ENCODE measurements at regions not wholly inside any gene's neighbourhood (a gene's known extent, or its start where the extent isn't known, plus 50 kb on each side); places are given as distances from the start of the nearest gene placed in this dataset.
A peak's percentile ranks its signal among the peaks of the same experiment; 100 is the strongest.

DNA sequence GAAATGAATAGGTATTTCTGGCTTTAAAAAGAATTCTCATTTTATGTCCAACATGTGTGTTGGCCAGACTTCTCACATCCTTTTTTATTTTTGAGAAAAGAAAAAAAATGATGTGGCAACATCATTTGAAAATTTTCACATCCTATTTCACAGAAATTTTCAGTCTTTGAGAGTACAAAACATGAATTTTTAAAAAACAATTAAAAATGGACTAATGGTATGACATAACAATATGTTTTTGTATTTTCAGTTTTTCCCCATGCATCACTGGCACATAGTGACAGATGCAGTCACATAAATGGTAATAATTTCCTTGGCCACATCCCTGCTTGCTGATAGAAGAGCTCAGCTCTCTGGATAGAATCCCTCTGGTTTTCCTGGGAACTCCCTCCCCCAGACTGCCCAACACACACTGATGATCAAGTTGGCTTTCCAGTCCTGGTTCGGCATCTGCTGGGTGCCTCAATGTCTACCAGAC is 188.5 kb upstream of the AGR3 start:
- ATAC-seq (ENCODE audit: low FRiP score in 2 of 2) (peak in 1 of 2 donors; percentile 47), DNase-seq (no peak)
- WGBS, 2 donors, result 79 to 82% methylated on average over 1 of the region's 1 CpG
- H3K4me3 ChIP-seq, result no peak overlapping the region
- H3K27me3 ChIP-seq, result no peaks in the 10 kb centered on the region
- H3K27ac ChIP-seq, result no peak overlapping the region
- no peaks in the 10 kb centered on the region for H3K4me1 ChIP-seq
- H3K9me3 ChIP-seq, result no peaks in the 10 kb centered on the region
- no peak for TF ChIP-seq POLR2AphosphoS5 (IDR thresholded peaks at IDR 0.05)
- no peak for TF ChIP-seq EP300 (IDR thresholded peaks at IDR 0.05)
- TF ChIP-seq POLR2A (IDR thresholded peaks at IDR 0.05), result no peak
- TF ChIP-seq, protein P1, sequence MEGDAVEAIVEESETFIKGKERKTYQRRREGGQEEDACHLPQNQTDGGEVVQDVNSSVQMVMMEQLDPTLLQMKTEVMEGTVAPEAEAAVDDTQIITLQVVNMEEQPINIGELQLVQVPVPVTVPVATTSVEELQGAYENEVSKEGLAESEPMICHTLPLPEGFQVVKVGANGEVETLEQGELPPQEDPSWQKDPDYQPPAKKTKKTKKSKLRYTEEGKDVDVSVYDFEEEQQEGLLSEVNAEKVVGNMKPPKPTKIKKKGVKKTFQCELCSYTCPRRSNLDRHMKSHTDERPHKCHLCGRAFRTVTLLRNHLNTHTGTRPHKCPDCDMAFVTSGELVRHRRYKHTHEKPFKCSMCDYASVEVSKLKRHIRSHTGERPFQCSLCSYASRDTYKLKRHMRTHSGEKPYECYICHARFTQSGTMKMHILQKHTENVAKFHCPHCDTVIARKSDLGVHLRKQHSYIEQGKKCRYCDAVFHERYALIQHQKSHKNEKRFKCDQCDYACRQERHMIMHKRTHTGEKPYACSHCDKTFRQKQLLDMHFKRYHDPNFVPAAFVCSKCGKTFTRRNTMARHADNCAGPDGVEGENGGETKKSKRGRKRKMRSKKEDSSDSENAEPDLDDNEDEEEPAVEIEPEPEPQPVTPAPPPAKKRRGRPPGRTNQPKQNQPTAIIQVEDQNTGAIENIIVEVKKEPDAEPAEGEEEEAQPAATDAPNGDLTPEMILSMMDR (IDR thresholded peaks at IDR 0.05), result no peak
- no peaks in the 10 kb centered on the region for H3K36me3 ChIP-seq

DNA sequence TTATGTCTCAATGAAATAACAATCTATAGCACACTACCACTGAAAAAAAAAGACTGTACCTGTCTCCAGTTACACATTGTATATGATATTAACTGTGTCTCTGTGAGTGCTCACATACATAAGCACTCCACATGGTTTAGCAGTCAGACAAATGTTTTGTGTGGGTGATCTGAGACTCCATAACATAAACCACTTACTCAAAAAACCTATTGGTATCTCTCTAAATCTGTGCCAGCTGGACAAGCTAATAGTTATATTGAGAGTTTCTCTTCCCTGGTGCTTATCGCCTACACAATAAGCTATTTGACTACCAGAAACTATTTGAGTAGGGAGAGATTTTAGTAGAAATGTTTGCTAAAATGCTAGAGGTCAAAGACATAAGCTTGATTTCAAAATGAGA is 190.1 kb upstream of the AGR3 start:
- Histone ChIP-seq H3K4me3 (no peak overlapping the region), H3K9me3 (no peaks in the 10 kb centered on the region), H3K36me3 (no peaks in the 10 kb centered on the region), H3K27ac (no peak overlapping the region), H3K27me3 (no peaks in the 10 kb centered on the region), H3K4me1 (no peaks in the 10 kb centered on the region)
- no peak for TF ChIP-seq EP300 (IDR thresholded peaks at IDR 0.05)
- TF ChIP-seq POLR2A (IDR thresholded peaks at IDR 0.05), result no peak
- TF ChIP-seq, protein P1 (IDR thresholded peaks at IDR 0.05), result no peak
- TF ChIP-seq POLR2AphosphoS5 (IDR thresholded peaks at IDR 0.05), result no peak
- no peak for ATAC-seq (ENCODE audit: low FRiP score in 2 of 2)
- 47 to 61% methylated on average over 1 of the region's 1 CpG for WGBS, 2 donors
- no peak for DNase-seq

DNA sequence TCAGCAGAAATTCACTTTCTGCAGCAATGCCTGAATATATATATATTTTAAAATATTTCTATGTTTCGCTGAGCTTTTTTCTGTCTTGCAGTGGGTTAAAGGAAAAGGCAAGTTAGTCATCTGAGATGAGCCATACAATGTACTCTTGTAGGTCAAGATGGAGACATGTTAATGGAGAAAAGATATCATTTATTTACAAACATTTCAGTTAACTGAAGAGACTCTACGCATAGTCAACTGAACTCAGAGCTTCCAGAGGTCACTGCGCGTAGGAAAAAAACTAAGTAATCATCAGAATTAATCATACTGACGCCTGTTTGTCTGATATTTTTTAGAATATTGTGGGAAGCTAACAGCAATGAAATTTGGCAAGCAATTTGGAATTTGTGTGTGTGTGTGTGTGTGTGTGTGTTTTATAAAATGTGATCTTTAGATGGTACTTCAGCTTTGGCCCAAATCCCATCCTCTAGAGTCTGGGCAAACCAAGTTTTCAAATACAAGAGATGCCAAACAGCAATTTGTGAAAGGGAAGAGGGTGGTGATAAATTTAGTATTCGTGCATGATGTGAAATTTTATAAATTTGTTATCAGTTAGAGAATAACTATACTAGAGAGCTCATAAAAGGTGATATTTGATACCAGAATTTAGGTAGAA is 193.9 kb upstream of the AGR3 start:
- DNase-seq (no peak), ATAC-seq (ENCODE audit: low FRiP score in 2 of 2) (no peak)
- Histone ChIP-seq H3K27me3 (no peaks in the 10 kb centered on the region), H3K9me3 (no peaks in the 10 kb centered on the region), H3K4me3 (no peak overlapping the region), H3K36me3 (no peaks in the 10 kb centered on the region), H3K4me1 (no peaks in the 10 kb centered on the region), H3K27ac (no peak overlapping the region)
- TF ChIP-seq POLR2A (IDR thresholded peaks at IDR 0.05), result no peak
- WGBS, 2 donors, result 69 to 73% methylated on average over 6 of the region's 6 CpGs

DNA sequence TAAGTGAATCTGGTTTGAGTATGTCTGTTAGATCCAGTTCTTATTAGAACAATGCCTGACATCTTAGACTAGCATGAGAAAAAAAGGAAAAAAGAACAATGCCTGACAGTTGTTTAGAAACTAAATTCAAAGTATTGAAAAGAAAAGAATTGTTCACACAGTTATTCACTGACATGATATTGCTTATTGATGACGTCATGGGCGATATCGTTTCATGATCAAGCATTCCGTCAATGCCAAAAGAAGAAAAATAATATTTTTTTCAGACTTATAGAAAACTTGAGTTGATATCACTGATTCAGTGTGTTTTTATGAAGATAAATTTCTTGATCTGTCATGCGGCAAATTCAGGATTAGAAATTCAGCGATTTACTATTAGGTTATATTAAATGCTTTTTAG is 196.5 kb upstream of the AGR3 start:
- H3K27me3 ChIP-seq, result no peaks in the 10 kb centered on the region
- no peak for ATAC-seq (ENCODE audit: low FRiP score in 2 of 2)

DNA sequence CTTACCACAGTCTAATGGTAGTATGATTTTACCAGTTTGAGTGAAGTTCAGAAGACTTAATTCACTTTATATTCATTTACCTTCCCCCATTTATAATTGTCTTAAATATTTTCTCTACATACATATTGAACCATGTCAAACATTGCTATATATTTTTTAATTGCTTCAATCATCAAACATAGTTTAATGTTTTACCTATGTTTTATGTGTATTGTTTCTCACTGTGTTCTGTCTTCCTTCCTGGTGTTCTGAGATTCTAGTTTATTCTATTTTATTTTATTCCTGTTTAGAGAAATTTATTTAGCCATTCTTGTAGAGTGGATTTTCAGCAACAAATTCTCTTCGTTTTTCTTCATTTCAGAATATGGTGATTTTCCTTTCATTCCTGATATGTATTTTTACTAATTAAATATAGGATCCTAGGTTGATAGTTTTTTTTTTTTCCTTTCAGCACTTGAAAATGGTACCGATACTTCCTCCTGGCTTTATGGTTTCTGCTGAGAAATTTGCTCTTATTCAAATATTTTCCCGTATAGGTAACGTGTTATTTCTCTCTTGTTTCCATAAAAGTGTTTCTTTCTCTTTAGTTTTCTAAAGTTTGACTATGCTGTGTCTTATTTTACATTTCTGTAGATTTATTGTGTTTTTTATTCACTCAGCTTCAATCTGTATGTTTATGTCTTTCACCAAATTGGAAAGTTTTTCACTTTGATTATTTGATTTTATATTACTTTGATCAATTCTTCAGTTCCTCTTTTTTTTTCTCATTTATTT is 201.8 kb upstream of the AGR3 start:
- no peak for TF ChIP-seq POLR2A (IDR thresholded peaks at IDR 0.05)
- TF ChIP-seq EP300 (IDR thresholded peaks at IDR 0.05), result no peak
- TF ChIP-seq, protein P1 (IDR thresholded peaks at IDR 0.05), result no peak
- no peak for TF ChIP-seq POLR2AphosphoS5 (IDR thresholded peaks at IDR 0.05)
- H3K36me3 ChIP-seq, result no peaks in the 10 kb centered on the region
- H3K4me3 ChIP-seq, result no peak overlapping the region
- no peak overlapping the region for H3K27ac ChIP-seq
- no peaks in the 10 kb centered on the region for H3K27me3 ChIP-seq
- 95 to 97% methylated on average over 4 of the region's 4 CpGs for WGBS, 2 donors
- no peak for ATAC-seq (ENCODE audit: low FRiP score in 2 of 2)
- no peak for DNase-seq
- no peaks in the 10 kb centered on the region for H3K4me1 ChIP-seq
- H3K9me3 ChIP-seq, result no peaks in the 10 kb centered on the region

More for the DNA sequence above, 196.5 kb upstream of the AGR3 start:
- H3K9me3 ChIP-seq, result no peaks in the 10 kb centered on the region
- H3K27ac ChIP-seq, result no peak overlapping the region
- no peak for DNase-seq
- TF ChIP-seq EP300 (IDR thresholded peaks at IDR 0.05) (no peak), POLR2A (IDR thresholded peaks at IDR 0.05) (no peak), POLR2AphosphoS5 (IDR thresholded peaks at IDR 0.05) (no peak)
- TF ChIP-seq, protein P1 (IDR thresholded peaks at IDR 0.05), result no peak
- H3K36me3 ChIP-seq, result no peaks in the 10 kb centered on the region
- no peaks in the 10 kb centered on the region for H3K4me1 ChIP-seq
- no peak overlapping the region for H3K4me3 ChIP-seq
- 89 to 97% methylated on average over 6 of the region's 6 CpGs for WGBS, 2 donors
